IMR-90 (cell line): ENCODE measurements at regions not wholly inside any gene's neighbourhood (a gene's known extent, or its start where the extent isn't known, plus 50 kb on each side); places are given as distances from the start of the nearest gene placed in this dataset.

Experiments
- CTCF ChIP-seq: conservative IDR thresholded peaks from 2 replicates; pipeline ENCODE4 v1.5.1; 2012; ENCODE audit warnings: mild to moderate bottlenecking, low read depth, low read length, improper control_type of control experiment
- POLR2A ChIP-seq: IDR thresholded peaks from 2 replicates; pipeline ENCODE4 v1.6.1; 2012; ENCODE audit warnings: mild to moderate bottlenecking, low read depth, low read length

DNA sequence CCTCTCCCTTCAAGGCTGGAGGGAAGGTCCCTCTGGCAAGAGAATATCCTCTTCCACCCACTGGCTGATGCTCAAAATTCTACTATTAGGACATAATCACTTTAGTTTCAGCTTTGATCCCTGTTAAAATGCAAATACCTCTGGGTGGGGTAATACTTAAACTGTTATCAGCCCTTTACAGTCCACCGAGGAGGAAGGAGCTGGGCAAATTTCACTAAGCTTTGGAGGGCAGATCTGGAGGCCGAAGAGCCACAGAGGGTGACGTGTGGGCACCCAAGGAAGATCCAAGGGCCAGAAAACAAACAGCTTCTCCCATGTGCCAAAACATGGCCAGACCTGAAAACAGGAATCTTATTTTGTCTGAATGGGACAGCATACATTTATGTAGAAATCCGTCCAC lies 74.6 kb upstream of the BCL11A start:
- no peak for TF ChIP-seq CTCF
- TF ChIP-seq POLR2A = no peak
